WI38 (cell line): ENCODE measurements at regions not wholly inside any gene's neighbourhood (a gene's known extent, or its start where the extent isn't known, plus 50 kb on each side); places are given as distances from the start of the nearest gene placed in this dataset.
"Not testable (repeated sequence)": the region's sequence is repeated elsewhere in the genome, so short reads cannot be mapped to it uniquely, and the experiment has no call there.

Experiments
- H3K4me3 ChIP-seq: 2 replicates; pipeline ENCODE4 v1.5.1; 2011; ENCODE audit warnings: low read depth, mild to moderate bottlenecking, control low read depth, low read length
- TF ChIP-seq, protein P1 (sequence below): IDR thresholded peaks from 2 replicates; pipeline ENCODE4 v1.5.1; 2012; ENCODE audit warnings: low read depth, mild to moderate bottlenecking, control low read depth, low read length

DNA sequence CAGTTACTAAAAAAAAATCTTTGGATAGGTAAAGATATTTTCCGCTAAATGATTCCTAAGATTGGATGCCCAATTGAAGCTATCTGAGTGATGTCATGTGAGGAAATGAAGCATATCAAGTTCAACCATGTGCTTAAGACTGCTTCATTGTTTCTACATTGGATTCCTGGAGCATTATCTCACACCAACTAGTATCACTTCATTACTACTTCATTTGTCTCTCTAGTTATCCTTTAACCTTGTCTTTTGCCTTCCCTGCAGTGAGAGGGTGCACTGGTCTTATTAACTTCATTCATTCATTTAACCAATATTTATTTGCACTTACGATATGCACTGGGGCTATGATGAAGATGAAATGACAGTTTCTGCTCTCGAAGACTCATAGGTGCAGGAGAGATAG lies 198.1 kb downstream of the SLC38A4 start:
- TF ChIP-seq, protein P1, sequence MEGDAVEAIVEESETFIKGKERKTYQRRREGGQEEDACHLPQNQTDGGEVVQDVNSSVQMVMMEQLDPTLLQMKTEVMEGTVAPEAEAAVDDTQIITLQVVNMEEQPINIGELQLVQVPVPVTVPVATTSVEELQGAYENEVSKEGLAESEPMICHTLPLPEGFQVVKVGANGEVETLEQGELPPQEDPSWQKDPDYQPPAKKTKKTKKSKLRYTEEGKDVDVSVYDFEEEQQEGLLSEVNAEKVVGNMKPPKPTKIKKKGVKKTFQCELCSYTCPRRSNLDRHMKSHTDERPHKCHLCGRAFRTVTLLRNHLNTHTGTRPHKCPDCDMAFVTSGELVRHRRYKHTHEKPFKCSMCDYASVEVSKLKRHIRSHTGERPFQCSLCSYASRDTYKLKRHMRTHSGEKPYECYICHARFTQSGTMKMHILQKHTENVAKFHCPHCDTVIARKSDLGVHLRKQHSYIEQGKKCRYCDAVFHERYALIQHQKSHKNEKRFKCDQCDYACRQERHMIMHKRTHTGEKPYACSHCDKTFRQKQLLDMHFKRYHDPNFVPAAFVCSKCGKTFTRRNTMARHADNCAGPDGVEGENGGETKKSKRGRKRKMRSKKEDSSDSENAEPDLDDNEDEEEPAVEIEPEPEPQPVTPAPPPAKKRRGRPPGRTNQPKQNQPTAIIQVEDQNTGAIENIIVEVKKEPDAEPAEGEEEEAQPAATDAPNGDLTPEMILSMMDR = no peak
- H3K4me3 ChIP-seq = no peak overlapping the region

GRCh38 chr12:46619474-46619873 lies 206.3 kb downstream of the SLC38A4 start:
- H3K4me3 ChIP-seq = not testable (repeated sequence)

DNA sequence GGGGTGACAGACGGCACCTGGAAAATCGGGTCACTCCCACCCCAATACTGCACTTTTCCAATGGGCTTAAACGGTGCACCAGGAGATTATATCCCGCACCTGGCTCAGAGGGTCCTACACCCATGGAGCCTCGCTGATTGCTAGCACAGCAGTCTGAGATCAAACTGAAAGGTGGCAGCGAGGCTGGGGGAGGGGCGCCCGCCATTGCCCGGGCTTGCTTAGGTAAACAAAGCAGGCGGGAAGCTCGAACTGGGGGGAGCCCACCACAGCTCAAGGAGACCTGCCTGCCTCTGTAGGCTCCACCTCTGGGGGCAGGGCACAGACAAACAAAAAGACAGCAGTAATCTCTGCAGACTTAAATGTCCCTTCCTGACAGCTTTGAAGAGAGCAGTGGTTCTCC lies 208.1 kb downstream of the SLC38A4 start:
- not testable (repeated sequence) for H3K4me3 ChIP-seq

- H3K4me3 ChIP-seq = no peak overlapping the region
- TF ChIP-seq, protein P1 = no peak
Observed at GRCh38 chr12:46617167-46617566, 208.6 kb downstream of the SLC38A4 start.

- H3K4me3 ChIP-seq = no peak overlapping the region
- TF ChIP-seq, protein P1 = no peak
Observed at GRCh38 chr12:46610754-46611153, 215.0 kb downstream of the SLC38A4 start.

GRCh38 chr12:46609674-46610073 lies 216.1 kb downstream of the SLC38A4 start:
- TF ChIP-seq, protein P1 = no peak
- H3K4me3 ChIP-seq = no peak overlapping the region

GRCh38 chr12:46609273-46609623 lies 216.5 kb downstream of the SLC38A4 start:
- no peak overlapping the region for H3K4me3 ChIP-seq
- TF ChIP-seq, protein P1 = no peak

GRCh38 chr12:46608431-46609272 lies 217.1 kb downstream of the SLC38A4 start:
- TF ChIP-seq, protein P1 = no peak
- H3K4me3 ChIP-seq = no peak overlapping the region
